ENCODE measurements at regions not wholly inside any gene's neighbourhood (a gene's known extent, or its start where the extent isn't known, plus 50 kb on each side); places are given as distances from the start of the nearest gene placed in this dataset.
"Not testable (repeated sequence)": the region's sequence is repeated elsewhere in the genome, so short reads cannot be mapped to it uniquely, and the experiment has no call there.

GRCh38 chr2:190150413-190150812 lies 87.9 kb upstream of the MSTN start:
- CTCF ChIA-PET, result no interaction called here
- no peak for DNase-seq (ENCODE audit: low spot score)
- no peak for TF ChIP-seq CTCF (conservative IDR thresholded peaks at IDR 0.05; ENCODE audit: low read depth)
- POLR2A ChIA-PET (ENCODE audit: low non-redundant PET), result no interaction called here
- no peak overlapping the region for H3K27ac ChIP-seq

GRCh38 chr2:190149908-190150307 lies 87.4 kb upstream of the MSTN start:
- DNase-seq (ENCODE audit: low spot score), result no peak
- ChIA-PET CTCF (no interaction called here), POLR2A (ENCODE audit: low non-redundant PET) (no interaction called here)
- TF ChIP-seq CTCF (conservative IDR thresholded peaks at IDR 0.05; ENCODE audit: low read depth), result no peak
- H3K27ac ChIP-seq, result no peak overlapping the region

DNA sequence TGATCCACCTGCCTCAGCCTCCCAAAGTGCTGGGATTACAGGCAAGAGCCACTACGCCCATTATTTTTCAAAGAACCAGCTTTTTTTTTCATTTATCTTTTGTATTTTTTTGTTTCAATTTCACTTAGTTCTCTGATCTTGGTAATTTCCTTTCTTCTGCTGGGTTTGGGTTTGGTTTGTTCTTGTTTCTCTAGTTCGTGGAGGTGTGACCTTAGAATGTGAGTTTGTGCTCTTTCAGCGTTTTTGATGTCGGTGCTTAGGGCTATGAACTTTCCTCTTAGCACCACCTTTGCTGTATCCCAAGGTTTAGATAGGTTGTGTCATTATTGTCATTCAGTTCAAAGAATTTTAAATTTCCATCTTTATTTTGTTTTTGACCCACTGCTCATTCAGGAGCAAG lies 86.7 kb upstream of the MSTN start:
- TF ChIP-seq CTCF (conservative IDR thresholded peaks at IDR 0.05; ENCODE audit: low read depth), result no peak
- no peak for DNase-seq (ENCODE audit: low spot score)
- H3K27ac ChIP-seq, result no peak overlapping the region
- ChIA-PET POLR2A (ENCODE audit: low non-redundant PET) (no interaction called here), CTCF (no interaction called here)

DNA sequence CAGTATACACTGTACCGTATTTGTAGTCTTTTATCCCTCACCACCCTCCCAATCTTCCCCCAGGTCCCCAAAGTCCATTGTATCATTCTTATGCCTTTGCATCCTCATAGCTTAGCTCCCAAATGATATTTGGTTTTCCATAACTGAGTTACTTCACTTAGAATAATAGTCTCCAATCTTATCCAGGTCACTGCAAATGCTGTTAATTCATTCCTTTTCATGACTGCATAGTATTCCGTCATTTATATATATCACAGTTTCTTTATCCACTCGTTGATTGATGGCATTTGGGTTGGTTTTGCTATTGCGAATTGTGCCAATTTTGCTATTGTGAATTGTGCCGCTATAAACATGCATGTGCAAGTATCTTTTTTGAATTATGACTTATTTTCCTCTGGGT lies 83.6 kb upstream of the MSTN start:
- POLR2A ChIA-PET (ENCODE audit: low non-redundant PET); CTCF ChIA-PET; H3K27ac ChIP-seq; DNase-seq (ENCODE audit: low spot score): not testable (repeated sequence)

GRCh38 chr2:190140474-190140873 lies 77.9 kb upstream of the MSTN start:
- POLR2A ChIA-PET (ENCODE audit: low non-redundant PET); CTCF ChIA-PET; DNase-seq (ENCODE audit: low spot score); H3K27ac ChIP-seq: not testable (repeated sequence)

- H3K27ac ChIP-seq, result no peak overlapping the region
- POLR2A ChIA-PET (ENCODE audit: low non-redundant PET), result no interaction called here
- TF ChIP-seq CTCF (conservative IDR thresholded peaks at IDR 0.05; ENCODE audit: low read depth), result no peak
- no peak for DNase-seq (ENCODE audit: low spot score)
- CTCF ChIA-PET, result no interaction called here
These were observed 76.8 kb upstream of the MSTN start for GRCh38 chr2:190139371-190139770.

DNA sequence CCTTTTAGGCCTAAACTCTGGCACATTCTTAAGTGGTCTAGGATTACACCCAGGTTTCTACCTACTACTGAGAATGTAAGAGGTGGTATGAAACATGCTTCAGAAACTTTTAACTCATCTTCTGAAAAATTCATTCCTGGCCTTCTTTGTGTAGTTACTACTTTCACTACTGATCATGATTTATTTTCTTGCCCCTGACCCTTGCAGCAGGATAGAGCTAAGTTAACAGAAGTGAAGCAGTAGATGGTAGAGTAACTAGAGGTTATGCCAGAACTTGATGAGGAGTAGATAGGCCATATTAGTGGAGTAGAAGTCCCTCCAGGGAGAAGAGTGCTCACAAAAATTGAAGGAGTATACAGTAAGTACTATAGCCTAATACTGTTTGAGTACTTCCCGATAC lies 75.5 kb upstream of the MSTN start:
- ChIA-PET POLR2A (ENCODE audit: low non-redundant PET) (no interaction called here), CTCF (no interaction called here)
- no peak for TF ChIP-seq CTCF (conservative IDR thresholded peaks at IDR 0.05; ENCODE audit: low read depth)
- no peak overlapping the region for H3K27ac ChIP-seq
- no peak for DNase-seq (ENCODE audit: low spot score)

GRCh38 chr2:190137561-190137960 lies 75.0 kb upstream of the MSTN start:
- CTCF ChIA-PET, result no interaction called here
- POLR2A ChIA-PET (ENCODE audit: low non-redundant PET), result no interaction called here
- H3K27ac ChIP-seq, result no peak overlapping the region
- DNase-seq (ENCODE audit: low spot score), result no peak
- TF ChIP-seq CTCF (conservative IDR thresholded peaks at IDR 0.05; ENCODE audit: low read depth), result no peak

Measured in RWPE1 (cell line).